ENCODE measurements at regions not wholly inside any gene's neighbourhood (a gene's known extent, or its start where the extent isn't known, plus 50 kb on each side); places are given as distances from the start of the nearest gene placed in this dataset.

DNA sequence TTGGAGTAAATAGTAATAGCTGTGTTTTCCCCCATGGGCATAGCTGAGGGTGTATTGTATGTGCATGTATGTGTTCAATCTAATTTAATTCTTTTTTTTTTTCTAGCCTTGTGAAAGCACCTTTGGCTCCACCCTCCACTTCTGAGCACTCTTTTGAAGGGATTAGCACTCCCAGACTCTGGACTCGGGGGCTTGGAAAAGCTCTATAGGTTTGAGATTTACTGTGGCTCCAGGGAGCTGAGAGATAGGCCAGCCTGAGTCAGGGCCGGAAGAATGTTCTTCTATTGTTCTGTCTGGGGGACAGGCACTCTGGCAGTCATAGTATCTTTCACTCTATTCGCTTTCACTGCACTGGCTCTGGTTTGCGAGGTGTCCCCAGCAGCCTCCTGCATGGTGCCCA, 540.0 kb upstream of the TBX3 start (continued):
- TF ChIP-seq, protein P1, sequence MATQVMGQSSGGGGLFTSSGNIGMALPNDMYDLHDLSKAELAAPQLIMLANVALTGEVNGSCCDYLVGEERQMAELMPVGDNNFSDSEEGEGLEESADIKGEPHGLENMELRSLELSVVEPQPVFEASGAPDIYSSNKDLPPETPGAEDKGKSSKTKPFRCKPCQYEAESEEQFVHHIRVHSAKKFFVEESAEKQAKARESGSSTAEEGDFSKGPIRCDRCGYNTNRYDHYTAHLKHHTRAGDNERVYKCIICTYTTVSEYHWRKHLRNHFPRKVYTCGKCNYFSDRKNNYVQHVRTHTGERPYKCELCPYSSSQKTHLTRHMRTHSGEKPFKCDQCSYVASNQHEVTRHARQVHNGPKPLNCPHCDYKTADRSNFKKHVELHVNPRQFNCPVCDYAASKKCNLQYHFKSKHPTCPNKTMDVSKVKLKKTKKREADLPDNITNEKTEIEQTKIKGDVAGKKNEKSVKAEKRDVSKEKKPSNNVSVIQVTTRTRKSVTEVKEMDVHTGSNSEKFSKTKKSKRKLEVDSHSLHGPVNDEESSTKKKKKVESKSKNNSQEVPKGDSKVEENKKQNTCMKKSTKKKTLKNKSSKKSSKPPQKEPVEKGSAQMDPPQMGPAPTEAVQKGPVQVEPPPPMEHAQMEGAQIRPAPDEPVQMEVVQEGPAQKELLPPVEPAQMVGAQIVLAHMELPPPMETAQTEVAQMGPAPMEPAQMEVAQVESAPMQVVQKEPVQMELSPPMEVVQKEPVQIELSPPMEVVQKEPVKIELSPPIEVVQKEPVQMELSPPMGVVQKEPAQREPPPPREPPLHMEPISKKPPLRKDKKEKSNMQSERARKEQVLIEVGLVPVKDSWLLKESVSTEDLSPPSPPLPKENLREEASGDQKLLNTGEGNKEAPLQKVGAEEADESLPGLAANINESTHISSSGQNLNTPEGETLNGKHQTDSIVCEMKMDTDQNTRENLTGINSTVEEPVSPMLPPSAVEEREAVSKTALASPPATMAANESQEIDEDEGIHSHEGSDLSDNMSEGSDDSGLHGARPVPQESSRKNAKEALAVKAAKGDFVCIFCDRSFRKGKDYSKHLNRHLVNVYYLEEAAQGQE (IDR thresholded peaks at IDR 0.05; ENCODE audit: low read depth), result no peak
- TF ChIP-seq, protein P2, sequence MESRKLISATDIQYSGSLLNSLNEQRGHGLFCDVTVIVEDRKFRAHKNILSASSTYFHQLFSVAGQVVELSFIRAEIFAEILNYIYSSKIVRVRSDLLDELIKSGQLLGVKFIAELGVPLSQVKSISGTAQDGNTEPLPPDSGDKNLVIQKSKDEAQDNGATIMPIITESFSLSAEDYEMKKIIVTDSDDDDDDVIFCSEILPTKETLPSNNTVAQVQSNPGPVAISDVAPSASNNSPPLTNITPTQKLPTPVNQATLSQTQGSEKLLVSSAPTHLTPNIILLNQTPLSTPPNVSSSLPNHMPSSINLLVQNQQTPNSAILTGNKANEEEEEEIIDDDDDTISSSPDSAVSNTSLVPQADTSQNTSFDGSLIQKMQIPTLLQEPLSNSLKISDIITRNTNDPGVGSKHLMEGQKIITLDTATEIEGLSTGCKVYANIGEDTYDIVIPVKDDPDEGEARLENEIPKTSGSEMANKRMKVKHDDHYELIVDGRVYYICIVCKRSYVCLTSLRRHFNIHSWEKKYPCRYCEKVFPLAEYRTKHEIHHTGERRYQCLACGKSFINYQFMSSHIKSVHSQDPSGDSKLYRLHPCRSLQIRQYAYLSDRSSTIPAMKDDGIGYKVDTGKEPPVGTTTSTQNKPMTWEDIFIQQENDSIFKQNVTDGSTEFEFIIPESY (IDR thresholded peaks at IDR 0.05; ENCODE audit: extremely low read depth, insufficient replicate concordance, low read length), result no peak
- no peak for TF ChIP-seq CEBPB (IDR thresholded peaks at IDR 0.05; ENCODE audit: low read depth)
- TF ChIP-seq ELF1 (IDR thresholded peaks at IDR 0.05; ENCODE audit: borderline replicate concordance, low read depth), result no peak
- TF ChIP-seq EZH2 (IDR thresholded peaks at IDR 0.05), result no peak
- no peak for TF ChIP-seq YY1 (IDR thresholded peaks at IDR 0.05; ENCODE audit: extremely low read depth, insufficient replicate concordance, low read depth, low read length)
- TF ChIP-seq SIN3A (IDR thresholded peaks at IDR 0.05; ENCODE audit: low read depth), result no peak
- no peak for TF ChIP-seq SP1 (IDR thresholded peaks at IDR 0.05; ENCODE audit: low read depth)
- no peak for TF ChIP-seq EZH2phosphoT487 (IDR thresholded peaks at IDR 0.05; ENCODE audit: borderline replicate concordance)
- TF ChIP-seq SRF (IDR thresholded peaks at IDR 0.05; ENCODE audit: low read depth), result no peak
- TF ChIP-seq CBX3 (IDR thresholded peaks at IDR 0.05; ENCODE audit: low read depth), result no peak
- TF ChIP-seq FOSL1 (IDR thresholded peaks at IDR 0.05; ENCODE audit: low read depth), result no peak
- TF ChIP-seq, protein P3, sequence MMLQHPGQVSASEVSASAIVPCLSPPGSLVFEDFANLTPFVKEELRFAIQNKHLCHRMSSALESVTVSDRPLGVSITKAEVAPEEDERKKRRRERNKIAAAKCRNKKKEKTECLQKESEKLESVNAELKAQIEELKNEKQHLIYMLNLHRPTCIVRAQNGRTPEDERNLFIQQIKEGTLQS (IDR thresholded peaks at IDR 0.05), result no peak
- TF ChIP-seq RAD21 (IDR thresholded peaks at IDR 0.05; ENCODE audit: low read depth), result no peak

Measured in HCT116 (cell line).